Neuronal stem cell (in vitro differentiated cells): ENCODE measurements at regions not wholly inside any gene's neighbourhood (a gene's known extent, or its start where the extent isn't known, plus 50 kb on each side); places are given as distances from the start of the nearest gene placed in this dataset.
A peak's percentile ranks its signal among the peaks of the same experiment; 100 is the strongest.

Source experiments
- DNase-seq: peaks from one replicate; pipeline ENCODE4 v3.0.0-alpha.2; 2013; ENCODE audit warnings: low spot score
- H2AFZ ChIP-seq: one replicate; pipeline ENCODE4 v1.6.1; 2013; ENCODE audit warnings: mild to moderate bottlenecking, low read length, inconsistent platforms
- H2AK5ac ChIP-seq: 2 replicates; pipeline ENCODE4 v1.6.1; 2013; ENCODE audit warnings: low read depth, mild to moderate bottlenecking, inconsistent platforms, low read length, moderate library complexity, mixed read lengths
- H2BK120ac ChIP-seq: 2 replicates; pipeline ENCODE4 v1.6.1; 2013; ENCODE audit warnings: low read depth, mild to moderate bottlenecking, inconsistent platforms, low read length, moderate library complexity, mixed read lengths
- H2BK12ac ChIP-seq: one replicate; pipeline ENCODE4 v1.6.1; 2013; ENCODE audit warnings: low read length, inconsistent platforms
- H2BK15ac ChIP-seq: 2 replicates; pipeline ENCODE4 v1.6.1; 2013; ENCODE audit warnings: mild to moderate bottlenecking, low read length, inconsistent platforms, mixed read lengths
- H2BK5ac ChIP-seq: one replicate; pipeline ENCODE4 v1.6.1; 2013; ENCODE audit warnings: inconsistent platforms, mild to moderate bottlenecking, low read length, moderate library complexity
- H3K14ac ChIP-seq: one replicate; pipeline ENCODE4 v1.6.1; 2013; ENCODE audit warnings: low read length, inconsistent platforms
- H3K18ac ChIP-seq: 2 replicates; pipeline ENCODE4 v1.6.1; 2013; ENCODE audit warnings: low read length, inconsistent platforms
- H3K23ac ChIP-seq: 2 replicates; pipeline ENCODE4 v1.6.1; 2013; ENCODE audit warnings: low read depth, mild to moderate bottlenecking, mixed read lengths, low read length, inconsistent platforms; ENCODE audit not compliant: poor library complexity
- H3K27ac ChIP-seq: replicated peaks from 3 replicates; pipeline ENCODE4 v1.5.1; 2013; ENCODE audit warnings: low read length, inconsistent platforms
- H3K27me3 ChIP-seq, 3 experiments: 2 replicates each; pipeline ENCODE4 v1.6.1; 2013; ENCODE audit warnings: low read length in 3 of 3, mild to moderate bottlenecking in 2 of 3, inconsistent platforms in 1 of 3, low read depth in 1 of 3, mixed read lengths in 1 of 3, moderate library complexity in 1 of 3; ENCODE audit not compliant: control insufficient read depth in 3 of 3, insufficient read depth in 3 of 3
- H3K36me3 ChIP-seq, 2 donors: replicated peaks in 1 of 2; 2 replicates each; pipeline ENCODE4 v1.6.1; 2013; ENCODE audit warnings: low read length in 2 of 2; ENCODE audit not compliant: control insufficient read depth in 2 of 2, insufficient read depth in 2 of 2
- H3K4ac ChIP-seq: 2 replicates; pipeline ENCODE4 v1.6.1; 2013; ENCODE audit warnings: inconsistent platforms, mild to moderate bottlenecking, low read length, moderate library complexity
- H3K4me1 ChIP-seq, 2 donors: 1 replicate in 1 of 2; 2 replicates in 1 of 2; pipeline ENCODE4 v1.6.1; 2013; ENCODE audit warnings: low read length in 2 of 2, low read depth in 1 of 2; ENCODE audit not compliant: control insufficient read depth in 2 of 2, insufficient read depth in 1 of 2
- H3K4me2 ChIP-seq: one replicate; pipeline ENCODE4 v1.6.1; 2013; ENCODE audit warnings: mild to moderate bottlenecking, low read length, inconsistent platforms; ENCODE audit not compliant: insufficient read depth, poor library complexity, severe bottlenecking
- H3K4me3 ChIP-seq, 2 donors: 2 replicates each; pipeline ENCODE4 v1.5.1; 2013; ENCODE audit warnings: low read length in 2 of 2, mild to moderate bottlenecking in 2 of 2, inconsistent platforms in 1 of 2, moderate library complexity in 1 of 2
- H3K79me1 ChIP-seq: one replicate; pipeline ENCODE4 v1.6.1; 2013; ENCODE audit warnings: low read depth, mild to moderate bottlenecking, inconsistent platforms, low read length, moderate library complexity
- H3K9ac ChIP-seq: one replicate; pipeline ENCODE4 v1.6.1; 2013; ENCODE audit warnings: mild to moderate bottlenecking, low read depth, low read length, inconsistent platforms; ENCODE audit not compliant: poor library complexity
- H3K9me3 ChIP-seq, 2 donors: replicated peaks in 1 of 2; 2 replicates each; pipeline versions ENCODE3 to v1.6.1; 2013; ENCODE audit warnings: low read length in 2 of 2, mild to moderate bottlenecking in 2 of 2, inconsistent platforms in 1 of 2, low read depth in 1 of 2, mixed read lengths in 1 of 2, moderate library complexity in 1 of 2; ENCODE audit not compliant: control insufficient read depth in 2 of 2, insufficient read depth in 1 of 2
- H4K8ac ChIP-seq: one replicate; pipeline ENCODE4 v1.6.1; 2013; ENCODE audit warnings: low read depth, mild to moderate bottlenecking, inconsistent platforms, low read length, moderate library complexity
- H4K91ac ChIP-seq: one replicate; pipeline ENCODE4 v1.6.1; 2013; ENCODE audit warnings: low read length, low read depth, mild to moderate bottlenecking, inconsistent platforms; ENCODE audit not compliant: poor library complexity
- WGBS, 2 donors: extraction: QIAGEN DNeasy Blood & Tissue Kit; methylation state at CpG; one replicate each; pipeline ENCODE4 v1.1.7; 2013; ENCODE audit warnings: missing lambda C conversion rate in 2 of 2, mixed read lengths in 1 of 2; ENCODE audit not compliant: insufficient read length in 2 of 2, insufficient replicate concordance in 1 of 2; ENCODE audit errors: extremely low coverage in 2 of 2; 5-methylcytosine and 5-hydroxymethylcytosine counted together

DNA sequence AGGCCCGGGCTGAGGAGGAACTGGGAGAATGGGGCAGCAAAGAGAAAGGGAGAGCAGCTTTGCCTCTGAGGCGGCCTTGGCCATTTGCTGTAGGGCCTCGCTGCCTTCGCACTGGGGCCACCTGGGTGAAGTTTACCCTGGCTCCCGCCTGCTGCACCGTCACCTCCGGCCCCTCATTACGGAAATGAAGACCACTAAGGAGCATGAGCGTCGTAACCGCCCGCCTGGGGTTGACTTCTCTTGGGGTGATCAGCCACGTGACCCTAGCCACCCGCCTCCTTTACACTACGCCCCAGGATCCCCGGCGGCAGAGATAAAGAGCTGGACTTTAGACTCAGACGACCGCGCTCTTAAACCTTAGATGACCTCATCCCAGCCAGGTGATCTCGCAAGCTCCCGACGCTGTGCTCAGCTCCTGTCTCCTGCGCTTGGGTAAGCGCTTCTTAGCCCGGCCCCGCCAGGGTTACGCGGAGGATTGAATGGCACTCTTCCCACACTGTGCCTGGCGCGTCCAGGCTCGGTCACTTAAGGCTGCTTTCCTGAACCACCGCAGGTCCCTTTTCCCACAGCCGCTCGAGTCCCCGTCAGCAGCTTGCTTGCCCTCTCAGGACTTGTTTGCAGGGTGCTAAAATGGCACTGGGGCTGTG is 107.9 kb upstream of the LARP1 start:
- Histone ChIP-seq H4K8ac (no peak overlapping the region), H2BK15ac (peak overlapping the region; percentile 62), H3K79me1 (no peaks in the 10 kb centered on the region), H3K14ac (peak overlapping the region; percentile 82), H3K4ac (peak overlapping the region; percentile 66), H3K18ac (peak overlapping the region; percentile 92), H4K91ac (no peak overlapping the region), H3K27ac (no peak overlapping the region), H3K27me3 (peaks cover 0 to 19% (median 18%) of the 10 kb centered on the region in 3 experiments), H2AFZ (peak overlapping the region; percentile 68), H3K4me3 (peak overlapping the region in 1 of 2 donors; percentile 58), H3K9ac (peak overlapping the region; percentile 77), H3K23ac (peak overlapping the region; percentile 85), H3K4me2 (peak overlapping the region; percentile 66), H3K9me3 (peaks cover 0 to 2% of the 10 kb centered on the region in 2 donors), H2BK5ac (no peak overlapping the region), H2AK5ac (peak overlapping the region; percentile 2), H2BK120ac (no peak overlapping the region), H3K36me3 (no peaks in the 10 kb centered on the region), H2BK12ac (no peak overlapping the region), H3K4me1 (peaks cover 0 to 9% of the 10 kb centered on the region in 2 donors)
- WGBS, 2 donors, result no CpG with 5 or more reads among the region's 36 CpGs
- no peak for DNase-seq

GRCh38 chr5:154646745-154647113 is 108.4 kb upstream of the LARP1 start:
- no peak overlapping the region for H3K27ac ChIP-seq
- H2BK120ac ChIP-seq, result no peak overlapping the region
- H3K14ac ChIP-seq, result peak overlapping the region; percentile 21
- no peak for DNase-seq
- no peak overlapping the region for H4K8ac ChIP-seq
- H2BK5ac ChIP-seq, result no peak overlapping the region
- H3K4me2 ChIP-seq, result peak overlapping the region; percentile 66
- peak overlapping the region; percentile 68 for H2AFZ ChIP-seq
- peaks cover 0 to 9% of the 10 kb centered on the region in 2 donors for H3K4me1 ChIP-seq
- peak overlapping the region; percentile 92 for H3K18ac ChIP-seq
- no peak overlapping the region for H2AK5ac ChIP-seq
- no peak overlapping the region for H2BK12ac ChIP-seq
- no peak overlapping the region for H3K4ac ChIP-seq
- H2BK15ac ChIP-seq, result peak overlapping the region; percentile 62
- no peaks in the 10 kb centered on the region for H3K79me1 ChIP-seq
- H3K9ac ChIP-seq, result no peak overlapping the region
- no CpG with 5 or more reads among the region's 24 CpGs for WGBS, 2 donors
- H3K36me3 ChIP-seq, result no peaks in the 10 kb centered on the region
- H3K27me3 ChIP-seq, result peaks cover 0 to 19% (median 18%) of the 10 kb centered on the region in 3 experiments
- no peak overlapping the region for H3K4me3 ChIP-seq
- no peak overlapping the region for H3K23ac ChIP-seq
- no peak overlapping the region for H4K91ac ChIP-seq
- peaks cover 0 to 2% of the 10 kb centered on the region in 2 donors for H3K9me3 ChIP-seq

DNA sequence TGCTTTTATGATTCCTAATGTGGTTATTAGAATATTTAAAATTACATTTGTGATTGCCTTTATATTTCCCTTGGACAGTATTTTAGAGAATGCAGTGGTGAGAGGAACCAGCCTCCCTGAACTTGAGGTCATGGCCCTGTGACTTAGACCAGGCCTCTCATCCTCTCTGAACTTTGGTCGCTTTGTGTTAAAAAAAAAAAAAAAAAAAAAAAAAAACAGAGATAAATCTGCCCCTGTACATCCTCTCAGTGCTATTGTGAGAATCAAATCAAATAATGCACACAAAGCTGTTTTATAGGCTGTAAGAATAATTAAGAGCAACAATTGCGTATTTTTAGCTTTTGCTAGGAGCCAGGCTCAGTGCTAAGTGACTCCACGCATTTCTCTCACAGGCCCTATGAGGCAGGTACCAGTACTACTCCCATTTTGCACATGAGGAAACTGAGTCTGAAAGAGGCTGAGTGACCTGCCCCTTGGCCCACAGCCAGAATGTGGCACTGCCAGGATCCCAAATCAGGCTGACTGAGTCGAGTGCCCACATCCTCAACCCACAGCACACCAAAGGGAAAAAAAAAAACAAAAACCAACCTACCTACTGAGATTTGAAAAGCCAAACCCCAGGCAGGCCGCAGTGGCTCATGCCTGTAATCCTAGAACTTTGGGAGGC is 110.3 kb upstream of the LARP1 start:
- H3K9ac ChIP-seq, result no peak overlapping the region
- H3K9me3 ChIP-seq, result peaks cover 0 to 2% of the 10 kb centered on the region in 2 donors
- no peak overlapping the region for H3K4ac ChIP-seq
- no CpG with 5 or more reads among the region's 5 CpGs for WGBS, 2 donors
- H2BK12ac ChIP-seq, result no peak overlapping the region
- no peak overlapping the region for H2AFZ ChIP-seq
- H3K79me1 ChIP-seq, result no peaks in the 10 kb centered on the region
- no peak overlapping the region for H2AK5ac ChIP-seq
- peaks cover 0 to 19% (median 18%) of the 10 kb centered on the region in 3 experiments for H3K27me3 ChIP-seq
- H3K4me2 ChIP-seq, result no peak overlapping the region
- H4K8ac ChIP-seq, result no peak overlapping the region
- H2BK5ac ChIP-seq, result no peak overlapping the region
- H2BK15ac ChIP-seq, result no peak overlapping the region
- no peak overlapping the region for H3K27ac ChIP-seq
- H2BK120ac ChIP-seq, result no peak overlapping the region
- H3K4me1 ChIP-seq, result peaks cover 0 to 9% of the 10 kb centered on the region in 2 donors
- no peak overlapping the region for H3K14ac ChIP-seq
- H3K4me3 ChIP-seq, result no peak overlapping the region
- DNase-seq, result no peak
- no peak overlapping the region for H3K23ac ChIP-seq
- no peak overlapping the region for H4K91ac ChIP-seq
- H3K18ac ChIP-seq, result no peak overlapping the region
- no peaks in the 10 kb centered on the region for H3K36me3 ChIP-seq

DNA sequence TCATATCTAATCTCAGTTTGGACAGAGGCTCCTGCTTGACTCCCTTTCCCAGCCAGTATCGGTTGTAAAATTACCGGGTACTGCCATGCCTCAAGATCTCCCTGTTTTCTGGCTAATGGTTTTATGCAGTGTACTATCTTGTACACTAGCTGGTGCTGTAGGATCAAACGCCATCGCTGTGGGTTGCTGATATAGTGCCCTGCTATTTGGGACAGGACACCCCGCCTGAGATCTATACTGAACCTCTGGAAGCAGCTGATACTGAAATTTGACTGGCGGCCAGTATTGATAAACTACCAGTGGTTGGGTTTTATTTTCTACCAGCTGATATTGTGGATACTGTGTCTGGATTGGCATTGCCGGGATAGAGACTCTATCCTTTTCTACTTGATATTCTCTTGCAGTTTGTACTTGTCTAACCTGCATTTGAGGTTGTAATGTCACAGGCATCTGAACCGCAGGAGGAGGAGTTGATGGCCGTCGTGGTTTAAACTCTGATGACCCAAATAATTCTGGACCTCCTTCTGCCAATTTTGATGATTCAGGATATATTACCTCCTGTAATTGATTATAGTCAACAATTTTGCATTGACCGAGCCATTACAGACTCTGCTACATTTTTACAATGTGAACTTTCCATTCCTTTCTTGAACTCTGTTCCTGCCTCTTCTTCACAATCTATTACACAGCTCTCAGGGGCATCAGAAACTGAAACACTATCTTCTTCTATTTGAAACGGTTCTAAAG is 112.5 kb upstream of the LARP1 start:
- no peak overlapping the region for H3K23ac ChIP-seq
- H2BK120ac ChIP-seq, result no peak overlapping the region
- no peak overlapping the region for H3K14ac ChIP-seq
- no peak overlapping the region for H3K4me3 ChIP-seq
- H3K27ac ChIP-seq, result no peak overlapping the region
- H2AFZ ChIP-seq, result no peak overlapping the region
- DNase-seq, result no peak
- H3K4ac ChIP-seq, result no peak overlapping the region
- no peak overlapping the region for H3K9ac ChIP-seq
- no peak overlapping the region for H4K8ac ChIP-seq
- H3K4me2 ChIP-seq, result no peak overlapping the region
- H3K18ac ChIP-seq, result no peak overlapping the region
- H3K4me1 ChIP-seq, result peaks cover 0 to 9% of the 10 kb centered on the region in 2 donors
- H3K9me3 ChIP-seq, result peaks cover 0 to 2% of the 10 kb centered on the region in 2 donors
- no peaks in the 10 kb centered on the region for H3K36me3 ChIP-seq
- no CpG with 5 or more reads among the region's 12 CpGs for WGBS, 2 donors
- H2AK5ac ChIP-seq, result no peak overlapping the region
- peaks cover 0 to 23% (median 16%) of the 10 kb centered on the region in 3 experiments for H3K27me3 ChIP-seq
- H3K79me1 ChIP-seq, result no peaks in the 10 kb centered on the region
- no peak overlapping the region for H4K91ac ChIP-seq
- no peak overlapping the region for H2BK15ac ChIP-seq
- H2BK12ac ChIP-seq, result no peak overlapping the region
- H2BK5ac ChIP-seq, result no peak overlapping the region
